ENCODE measurements at regions not wholly inside any gene's neighbourhood (a gene's known extent, or its start where the extent isn't known, plus 50 kb on each side); places are given as distances from the start of the nearest gene placed in this dataset.

DNA sequence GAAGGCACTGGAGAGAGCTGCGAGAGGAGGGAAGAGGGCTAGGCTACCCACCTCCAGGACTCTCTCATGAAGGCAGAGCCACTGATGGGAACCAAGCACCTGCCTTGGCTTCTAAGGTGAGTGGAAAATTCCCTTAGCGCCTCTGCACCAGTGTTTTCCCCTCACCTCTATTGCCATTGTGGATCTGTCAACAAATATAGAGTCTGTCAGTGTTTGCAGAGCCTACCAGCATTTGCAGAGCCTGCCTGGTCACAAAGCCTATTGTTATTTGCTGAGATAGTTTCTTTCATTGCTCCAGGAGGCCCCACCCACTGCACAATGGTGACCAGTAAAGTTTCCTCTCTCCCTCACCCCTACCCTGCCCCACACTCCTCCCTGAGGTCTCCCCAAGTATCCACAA is 141.9 kb downstream of the MRPL14 start:
- no peak overlapping the region for H3K9ac ChIP-seq (ENCODE audit: low read length)
- TF ChIP-seq, protein P1, sequence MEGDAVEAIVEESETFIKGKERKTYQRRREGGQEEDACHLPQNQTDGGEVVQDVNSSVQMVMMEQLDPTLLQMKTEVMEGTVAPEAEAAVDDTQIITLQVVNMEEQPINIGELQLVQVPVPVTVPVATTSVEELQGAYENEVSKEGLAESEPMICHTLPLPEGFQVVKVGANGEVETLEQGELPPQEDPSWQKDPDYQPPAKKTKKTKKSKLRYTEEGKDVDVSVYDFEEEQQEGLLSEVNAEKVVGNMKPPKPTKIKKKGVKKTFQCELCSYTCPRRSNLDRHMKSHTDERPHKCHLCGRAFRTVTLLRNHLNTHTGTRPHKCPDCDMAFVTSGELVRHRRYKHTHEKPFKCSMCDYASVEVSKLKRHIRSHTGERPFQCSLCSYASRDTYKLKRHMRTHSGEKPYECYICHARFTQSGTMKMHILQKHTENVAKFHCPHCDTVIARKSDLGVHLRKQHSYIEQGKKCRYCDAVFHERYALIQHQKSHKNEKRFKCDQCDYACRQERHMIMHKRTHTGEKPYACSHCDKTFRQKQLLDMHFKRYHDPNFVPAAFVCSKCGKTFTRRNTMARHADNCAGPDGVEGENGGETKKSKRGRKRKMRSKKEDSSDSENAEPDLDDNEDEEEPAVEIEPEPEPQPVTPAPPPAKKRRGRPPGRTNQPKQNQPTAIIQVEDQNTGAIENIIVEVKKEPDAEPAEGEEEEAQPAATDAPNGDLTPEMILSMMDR (IDR thresholded peaks at IDR 0.05; ENCODE audit: insufficient read depth, low read length, poor library complexity, severe bottlenecking), result no peak
- no peak for TF ChIP-seq EZH2phosphoT487 (conservative IDR thresholded peaks at IDR 0.05; ENCODE audit: low read length)
- no peaks in the 10 kb centered on the region for H3K9me2 ChIP-seq (replicated peaks; ENCODE audit: insufficient read depth, low read length)
- no peaks in the 10 kb centered on the region for H3F3A ChIP-seq (ENCODE audit: insufficient read depth)
- no peak overlapping the region for H2AFZ ChIP-seq (ENCODE audit: low read depth, low read length, severe bottlenecking)
- no peak overlapping the region for H3K4me2 ChIP-seq (ENCODE audit: low read depth, low read length, poor library complexity, severe bottlenecking)
- H3K36me3 ChIP-seq (ENCODE audit: low read length), result no peaks in the 10 kb centered on the region
- no peaks in the 10 kb centered on the region for H3K79me2 ChIP-seq (ENCODE audit: insufficient read depth, low read length)
- no peaks in the 10 kb centered on the region for H4K20me1 ChIP-seq (ENCODE audit: low read depth, low read length)
- H3K27me3 ChIP-seq (ENCODE audit: low read length), result no peaks in the 10 kb centered on the region
- H3K9me3 ChIP-seq (ENCODE audit: insufficient read depth, low read length), result no peaks in the 10 kb centered on the region
- H3K4me3 ChIP-seq (ENCODE audit: insufficient read depth, low read length, poor library complexity, severe bottlenecking), result no peak overlapping the region
- no peak overlapping the region for H3K27ac ChIP-seq (ENCODE audit: low read depth, low read length)

DNA sequence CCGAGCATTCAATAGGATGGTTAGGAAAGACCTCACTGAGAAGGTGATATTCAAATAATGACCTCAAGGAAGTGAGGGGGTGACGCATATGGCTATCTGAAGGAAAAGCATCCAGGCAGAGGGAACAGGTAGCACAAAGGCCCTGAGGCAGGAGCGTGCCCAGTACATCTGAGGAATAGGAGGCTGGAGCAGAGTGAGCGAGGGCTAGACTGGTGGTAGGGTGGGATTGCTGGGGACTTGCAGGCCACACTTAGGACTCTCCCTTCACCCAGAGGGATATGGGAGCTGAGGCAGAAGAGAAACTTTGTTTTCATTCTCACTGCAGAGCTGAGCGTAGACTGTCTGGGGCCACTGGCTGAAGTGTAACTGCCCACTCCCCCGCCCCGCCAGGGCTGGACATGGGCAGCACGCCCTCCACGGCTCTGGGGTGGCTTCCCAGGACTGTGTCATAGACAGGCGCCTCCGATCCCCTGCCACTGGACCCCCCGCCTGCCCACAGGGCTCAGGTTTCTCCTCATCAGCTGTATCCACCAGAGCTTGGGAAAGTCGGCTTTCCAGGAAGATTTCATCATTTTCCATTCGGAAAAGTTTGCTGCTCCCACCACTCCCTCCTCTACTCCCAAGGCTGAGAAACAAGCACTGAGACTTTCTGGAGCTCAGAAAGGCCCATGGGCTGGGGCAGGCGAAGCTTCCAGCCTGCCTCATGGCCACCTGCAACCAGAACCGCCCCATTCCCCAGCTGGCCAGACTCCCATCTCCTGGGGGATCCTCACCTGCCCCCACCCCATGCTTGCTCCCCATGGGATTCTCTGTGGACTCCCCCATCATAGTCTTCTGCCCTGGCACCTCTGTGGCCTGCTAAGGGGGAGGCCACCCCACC is 142.6 kb downstream of the MRPL14 start:
- Histone ChIP-seq H3K27ac (ENCODE audit: low read depth, low read length) (no peak overlapping the region), H3K9me2 (replicated peaks; ENCODE audit: insufficient read depth, low read length) (no peaks in the 10 kb centered on the region)

DNA sequence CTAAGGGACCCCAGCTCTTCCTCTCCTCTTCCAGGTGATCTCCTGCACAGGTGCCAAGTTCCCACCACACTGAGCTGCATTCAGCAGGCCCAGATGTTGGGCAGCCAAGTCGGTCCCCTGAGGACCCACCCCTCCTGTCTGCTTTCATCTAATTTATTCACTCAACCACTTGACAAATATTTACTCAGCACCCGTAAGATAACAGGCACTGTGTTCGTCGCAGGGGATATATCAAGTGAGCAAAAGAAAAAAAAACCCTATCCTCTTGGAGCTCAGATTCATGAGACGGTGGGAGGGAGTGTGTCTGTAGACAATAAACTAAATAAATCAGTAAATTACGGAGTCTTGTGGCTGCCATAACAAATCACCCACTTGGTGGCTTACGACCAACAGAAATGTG is 143.6 kb downstream of the MRPL14 start:
- no peaks in the 10 kb centered on the region for H3K9me2 ChIP-seq (replicated peaks; ENCODE audit: insufficient read depth, low read length)
- no peaks in the 10 kb centered on the region for H3K36me3 ChIP-seq (ENCODE audit: low read length)
- H3K27ac ChIP-seq (ENCODE audit: low read depth, low read length), result no peak overlapping the region
- H3K4me3 ChIP-seq (ENCODE audit: insufficient read depth, low read length, poor library complexity, severe bottlenecking), result no peak overlapping the region
- no peaks in the 10 kb centered on the region for H3F3A ChIP-seq (ENCODE audit: insufficient read depth)
- TF ChIP-seq, protein P1 (IDR thresholded peaks at IDR 0.05; ENCODE audit: insufficient read depth, low read length, poor library complexity, severe bottlenecking), result no peak
- no peak for TF ChIP-seq EZH2phosphoT487 (conservative IDR thresholded peaks at IDR 0.05; ENCODE audit: low read length)
- H3K9ac ChIP-seq (ENCODE audit: low read length), result no peak overlapping the region
- H3K4me2 ChIP-seq (ENCODE audit: low read depth, low read length, poor library complexity, severe bottlenecking), result no peak overlapping the region
- H4K20me1 ChIP-seq (ENCODE audit: low read depth, low read length), result no peaks in the 10 kb centered on the region
- no peaks in the 10 kb centered on the region for H3K79me2 ChIP-seq (ENCODE audit: insufficient read depth, low read length)
- no peaks in the 10 kb centered on the region for H3K27me3 ChIP-seq (ENCODE audit: low read length)
- no peaks in the 10 kb centered on the region for H3K9me3 ChIP-seq (ENCODE audit: insufficient read depth, low read length)
- no peak overlapping the region for H2AFZ ChIP-seq (ENCODE audit: low read depth, low read length, severe bottlenecking)

More for the DNA sequence above, 142.6 kb downstream of the MRPL14 start:
- Histone ChIP-seq H3K79me2 (ENCODE audit: insufficient read depth, low read length) (no peaks in the 10 kb centered on the region), H3K4me3 (ENCODE audit: insufficient read depth, low read length, poor library complexity, severe bottlenecking) (no peak overlapping the region), H3K9me3 (ENCODE audit: insufficient read depth, low read length) (no peaks in the 10 kb centered on the region), H3K4me2 (ENCODE audit: low read depth, low read length, poor library complexity, severe bottlenecking) (no peak overlapping the region), H3F3A (ENCODE audit: insufficient read depth) (no peaks in the 10 kb centered on the region), H4K20me1 (ENCODE audit: low read depth, low read length) (no peaks in the 10 kb centered on the region), H2AFZ (ENCODE audit: low read depth, low read length, severe bottlenecking) (no peak overlapping the region), H3K36me3 (ENCODE audit: low read length) (no peaks in the 10 kb centered on the region), H3K27me3 (ENCODE audit: low read length) (no peaks in the 10 kb centered on the region), H3K9ac (ENCODE audit: low read length) (no peak overlapping the region)
- TF ChIP-seq, protein P1 (IDR thresholded peaks at IDR 0.05; ENCODE audit: insufficient read depth, low read length, poor library complexity, severe bottlenecking), result no peak
- no peak for TF ChIP-seq EZH2phosphoT487 (conservative IDR thresholded peaks at IDR 0.05; ENCODE audit: low read length)

Measured in SU-DHL-6 (cell line).